ENCODE measurements at regions not wholly inside any gene's neighbourhood (a gene's known extent, or its start where the extent isn't known, plus 50 kb on each side); places are given as distances from the start of the nearest gene placed in this dataset.

DNA sequence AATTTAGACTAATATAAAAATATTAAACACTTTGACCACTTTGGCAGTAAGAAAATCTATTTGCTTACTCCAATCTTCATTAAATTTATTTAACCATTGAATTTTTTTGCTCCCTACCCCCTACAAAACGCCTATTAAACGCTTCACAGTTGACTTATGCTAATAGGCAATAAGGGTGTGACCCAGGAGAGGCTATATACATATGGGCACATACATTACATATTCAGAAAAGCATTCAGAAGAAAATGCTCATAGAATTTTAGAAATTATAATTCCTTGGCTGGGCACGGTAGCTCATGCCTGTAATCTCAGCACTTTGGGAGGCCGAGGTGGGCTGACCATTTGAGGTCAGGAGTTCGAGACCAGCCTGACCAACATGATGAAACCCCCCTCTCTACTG is 95.6 kb upstream of the STARD13 start:
- TF ChIP-seq POLR2AphosphoS2 (IDR thresholded peaks at IDR 0.05; ENCODE audit: low read depth, low read length) = no peak
- no peak for TF ChIP-seq HDAC6 (IDR thresholded peaks at IDR 0.05; ENCODE audit: unreplicated experiment)
- TF ChIP-seq CBFB (IDR thresholded peaks at IDR 0.05; ENCODE audit: low read depth) = no peak
- TF ChIP-seq CREM (IDR thresholded peaks at IDR 0.05; ENCODE audit: low read depth) = no peak
- TF ChIP-seq, protein P1, sequence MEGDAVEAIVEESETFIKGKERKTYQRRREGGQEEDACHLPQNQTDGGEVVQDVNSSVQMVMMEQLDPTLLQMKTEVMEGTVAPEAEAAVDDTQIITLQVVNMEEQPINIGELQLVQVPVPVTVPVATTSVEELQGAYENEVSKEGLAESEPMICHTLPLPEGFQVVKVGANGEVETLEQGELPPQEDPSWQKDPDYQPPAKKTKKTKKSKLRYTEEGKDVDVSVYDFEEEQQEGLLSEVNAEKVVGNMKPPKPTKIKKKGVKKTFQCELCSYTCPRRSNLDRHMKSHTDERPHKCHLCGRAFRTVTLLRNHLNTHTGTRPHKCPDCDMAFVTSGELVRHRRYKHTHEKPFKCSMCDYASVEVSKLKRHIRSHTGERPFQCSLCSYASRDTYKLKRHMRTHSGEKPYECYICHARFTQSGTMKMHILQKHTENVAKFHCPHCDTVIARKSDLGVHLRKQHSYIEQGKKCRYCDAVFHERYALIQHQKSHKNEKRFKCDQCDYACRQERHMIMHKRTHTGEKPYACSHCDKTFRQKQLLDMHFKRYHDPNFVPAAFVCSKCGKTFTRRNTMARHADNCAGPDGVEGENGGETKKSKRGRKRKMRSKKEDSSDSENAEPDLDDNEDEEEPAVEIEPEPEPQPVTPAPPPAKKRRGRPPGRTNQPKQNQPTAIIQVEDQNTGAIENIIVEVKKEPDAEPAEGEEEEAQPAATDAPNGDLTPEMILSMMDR (IDR thresholded peaks at IDR 0.05 in 2 of 3, conservative IDR thresholded peaks at IDR 0.05 in 1 of 3; ENCODE audit: control insufficient read depth in 2 of 3, extremely low read depth in 1 of 3, insufficient read depth in 1 of 3, low read depth in 3 of 3, low read length in 3 of 3) = no peak

All from GM12878 (cell line).